HepG2 (cell line): ENCODE measurements at regions not wholly inside any gene's neighbourhood (a gene's known extent, or its start where the extent isn't known, plus 50 kb on each side); places are given as distances from the start of the nearest gene placed in this dataset.
"Not testable (repeated sequence)": the region's sequence is repeated elsewhere in the genome, so short reads cannot be mapped to it uniquely, and the experiment has no call there.

Source experiments
- ATAC-seq: fragments of 200-7000 bp; cut with Tn5 transposase; 3 replicates; pipeline ENCODE4 v1.9.1; 2020; ENCODE audit warnings: mild to moderate bottlenecking, moderate library complexity
- BruUV-seq: library from RNA; stranded (reverse); fragments of 400-500 nt; replicated peaks from 2 replicates; lab custom pipeline; 2021; lab: Mats Ljungman, UMichigan
- CTCF ChIA-PET: fragments of 300-600 bp; formaldehyde crosslinking; extraction: SDS; loops from one replicate; lab custom pipeline; 2021; ENCODE audit warnings: low total read pairs, inconsistent platforms, low intra/inter-chr PET ratio; lab: Yijun Ruan, JAX
- POLR2A ChIA-PET: fragments of 350-600 bp; sonication (Branson Sonifier 250); formaldehyde crosslinking; loops from one replicate; lab custom pipeline; 2020; ENCODE audit warnings: antibody characterized with exemption, inconsistent platforms; lab: Yijun Ruan, JAX
- DNase-seq: peaks from one replicate; pipeline ENCODE4 v3.0.0-alpha.2; 2015; ENCODE audit warnings: low spot score
- FAIRE-seq: peaks from 3 replicates; lab custom pipeline; 2011; peaks lifted over from hg19 to GRCh38; lab: Jason Lieb, UNC
- H2AFZ ChIP-seq: one replicate; pipeline ENCODE4 v1.6.1; 2011; ENCODE audit warnings: low read length, inconsistent platforms
- H3K27ac ChIP-seq: fragments of 300-600 bp; 3 replicates; pipeline ENCODE4 v1.8.0; 2011; ENCODE audit warnings: mixed run types, mild to moderate bottlenecking, mixed read lengths, low read length, inconsistent platforms; ENCODE audit not compliant: insufficient read depth; ENCODE audit errors: extremely low read length
- H3K27me3 ChIP-seq, 2 experiments: fragments of 200-600 bp in 1 of 2; 2 replicates in 1 of 2; 3 replicates in 1 of 2; pipeline versions ENCODE4 v1.6.0 to v1.8.0; 2011; ENCODE audit warnings: low read length in 2 of 2, mild to moderate bottlenecking in 2 of 2, moderate library complexity in 2 of 2, inconsistent platforms in 1 of 2; ENCODE audit not compliant: insufficient read depth in 2 of 2, control insufficient read depth in 1 of 2
- H3K36me3 ChIP-seq, 2 experiments: fragments of 200-600 bp in 1 of 2; replicated peaks in 1 of 2; 2 replicates in 1 of 2; 3 replicates in 1 of 2; pipeline versions ENCODE4 v1.5.1 to v1.8.0; 2011; ENCODE audit warnings: low read length in 2 of 2, inconsistent platforms in 1 of 2; ENCODE audit not compliant: insufficient read depth in 2 of 2, control insufficient read depth in 1 of 2
- H3K4me1 ChIP-seq: 2 replicates; pipeline ENCODE4 v1.5.1; 2012; ENCODE audit warnings: low read length, inconsistent platforms; ENCODE audit not compliant: insufficient read depth
- H3K4me2 ChIP-seq: 2 replicates; pipeline ENCODE4 v1.6.0; 2011; ENCODE audit warnings: low read depth, low read length, inconsistent platforms
- H3K4me3 ChIP-seq, 3 experiments: fragments of 200-600 bp in 1 of 3; sonication (generic), shearing (Covaris generic) in 1 of 3; replicated peaks in 1 of 3; 2 replicates each; pipeline ENCODE4 v1.5.1; 2011 to 2016; ENCODE audit warnings: low read length in 3 of 3, inconsistent platforms in 2 of 3, low read depth in 2 of 3, mild to moderate bottlenecking in 2 of 3, control low read depth in 1 of 3, mixed read lengths in 1 of 3; ENCODE audit not compliant: insufficient read depth in 1 of 3
- H3K79me2 ChIP-seq: one replicate; pipeline ENCODE4 v1.6.1; 2011; ENCODE audit warnings: low read length, inconsistent platforms; ENCODE audit not compliant: insufficient read depth
- H3K9ac ChIP-seq: 2 replicates; pipeline ENCODE4 v1.6.0; 2011; ENCODE audit warnings: mild to moderate bottlenecking, low read depth, low read length, inconsistent platforms; ENCODE audit not compliant: insufficient read depth
- H3K9me3 ChIP-seq: 2 replicates; pipeline ENCODE4 v1.5.1; 2012; ENCODE audit warnings: mild to moderate bottlenecking, low read length
- H4K20me1 ChIP-seq: 2 replicates; pipeline ENCODE4 v1.6.0; 2011; ENCODE audit warnings: inconsistent platforms, mild to moderate bottlenecking, low read length, moderate library complexity; ENCODE audit not compliant: insufficient read depth
- ATF7-NPFF ChIP-seq: sonication (generic); formaldehyde crosslinking; IDR thresholded peaks from 2 replicates; pipeline ENCODE4 v1.8.1; 2023; ENCODE audit warnings: mild to moderate bottlenecking, low read depth, missing genetic modification reagents, moderate library complexity
- CEBPB ChIP-seq: IDR thresholded peaks from 2 replicates; pipeline ENCODE4 v1.6.1; 2011; ENCODE audit warnings: low read depth, low read length, improper control_type of control experiment, borderline replicate concordance
- HES4 ChIP-seq: sonication (generic); formaldehyde crosslinking; IDR thresholded peaks from 2 replicates; pipeline ENCODE4 v1.9.0; 2021; ENCODE audit warnings: mild to moderate bottlenecking, missing genetic modification reagents, borderline replicate concordance
- SMYD3 ChIP-seq: sonication (generic); formaldehyde crosslinking; IDR thresholded peaks from 2 replicates; pipeline ENCODE4 v1.8.1; 2023; ENCODE audit warnings: mild to moderate bottlenecking, missing genetic modification reagents
- STAT6 ChIP-seq: sonication (generic); formaldehyde crosslinking; IDR thresholded peaks from 2 replicates; pipeline ENCODE4 v1.4.0; 2020; ENCODE audit warnings: missing genetic modification reagents, mild to moderate bottlenecking, borderline replicate concordance
- TBP ChIP-seq: sonication (generic); formaldehyde crosslinking; IDR thresholded peaks from 2 replicates; pipeline ENCODE4 v1.5.0; 2020; ENCODE audit warnings: missing genetic modification reagents
- ZBTB44 ChIP-seq: sonication (generic); formaldehyde crosslinking; IDR thresholded peaks from 2 replicates; pipeline ENCODE4 v1.4.0; 2020; ENCODE audit warnings: missing genetic modification reagents
- ZBTB7A ChIP-seq: sonication (generic); formaldehyde crosslinking; IDR thresholded peaks from 2 replicates; pipeline ENCODE4 v1.8.0; 2022; ENCODE audit warnings: mild to moderate bottlenecking, missing genetic modification reagents
- WGBS: methylation state at CpG from one replicate; pipeline ENCODE4 v1.1.6; 2017; ENCODE audit warnings: low lambda C conversion rate; 5-methylcytosine and 5-hydroxymethylcytosine counted together
- in situ Hi-C: cut with HindIII; loops from 2 replicates; pipeline ENCODE4 v1.10.0; 2017; ENCODE audit warnings: low pct_unique_long_range_greater_than_20kb; ENCODE audit not compliant: extremely low pct_ligation_motif_present
- intact Hi-C: fragments of 100-400 bp; cut with micrococcal nuclease; formaldehyde crosslinking; loops from one replicate; pipeline ENCODE4 v1.10.0; 2022; ENCODE audit not compliant: unreplicated experiment

- no peaks in the 10 kb centered on the region for H3K27me3 ChIP-seq
- no peak for FAIRE-seq
- DNase-seq: no peak
- H3K27ac ChIP-seq: no peak overlapping the region
- H4K20me1 ChIP-seq: no peaks in the 10 kb centered on the region
- CTCF ChIA-PET: no interaction called here
- POLR2A ChIA-PET: no interaction called here
- intact Hi-C loops (no loop called here), in situ Hi-C loops (no loop called here)
- H3K4me3 ChIP-seq: no peak overlapping the region
- H3K9me3 ChIP-seq: no peaks in the 10 kb centered on the region
- no peak overlapping the region for H2AFZ ChIP-seq
- BruUV-seq: no TSS peak
- no peak overlapping the region for H3K4me2 ChIP-seq
- WGBS: 0% methylated on average over 4 of the region's 4 CpGs
- H3K36me3 ChIP-seq: no peaks in the 10 kb centered on the region
- H3K79me2 ChIP-seq: no peaks in the 10 kb centered on the region
- no peak overlapping the region for H3K9ac ChIP-seq
- ATAC-seq: no peak
- TF ChIP-seq CEBPB (0 out of 2 replicates have a peak, but pooled peaks have one; percentile 16), SMYD3 (CRISPR knock-in tag) (no peak)
- H3K4me1 ChIP-seq: no peaks in the 10 kb centered on the region
Observed at GRCh38 chr13:107600971-107601370, 614.4 kb downstream of the LIG4 start.

GRCh38 chr13:107596306-107596705, 619.0 kb downstream of the LIG4 start:
- H3K4me1 ChIP-seq, BruUV-seq, intact Hi-C loops, H3K4me2 ChIP-seq, H3K27ac ChIP-seq, H3K9ac ChIP-seq, DNase-seq, CTCF ChIA-PET, H3K36me3 ChIP-seq, in situ Hi-C loops, H3K4me3 ChIP-seq, H3K9me3 ChIP-seq, H3K27me3 ChIP-seq, POLR2A ChIA-PET, FAIRE-seq, H4K20me1 ChIP-seq, H2AFZ ChIP-seq, H3K79me2 ChIP-seq, ATAC-seq: not testable (repeated sequence)
- WGBS: 2% methylated on average over 5 of the region's 5 CpGs

GRCh38 chr13:107590556-107590955, 624.8 kb downstream of the LIG4 start:
- no peak for ATAC-seq
- Histone ChIP-seq H3K27me3 (no peaks in the 10 kb centered on the region), H3K9ac (no peak overlapping the region), H3K4me1 (0 out of 2 replicates have a peak, but pooled peaks cover 4% of the 10 kb centered on the region), H2AFZ (no peak overlapping the region), H3K79me2 (no peaks in the 10 kb centered on the region), H3K4me2 (no peak overlapping the region), H3K9me3 (no peaks in the 10 kb centered on the region), H3K4me3 (no peak overlapping the region), H4K20me1 (no peaks in the 10 kb centered on the region), H3K36me3 (no peaks in the 10 kb centered on the region), H3K27ac (no peak overlapping the region)
- BruUV-seq: no TSS peak
- WGBS: 5% methylated on average over 3 of the region's 3 CpGs
- no peak for DNase-seq
- intact Hi-C loops: no loop called here
- in situ Hi-C loops: no loop called here
- ChIA-PET POLR2A (no interaction called here), CTCF (no interaction called here)
- FAIRE-seq: no peak
- TF ChIP-seq HES4 (no peak), ATF7-NPFF (no peak), ZBTB44 (CRISPR knock-in tag) (no peak), ZBTB7A (no peak), STAT6 (CRISPR knock-in tag) (no peak), TBP (no peak)
